Colonic mucosa (tissue), 4 donors: ENCODE measurements at regions not wholly inside any gene's neighbourhood (a gene's known extent, or its start where the extent isn't known, plus 50 kb on each side); places are given as distances from the start of the nearest gene placed in this dataset.

ENCODE experiments used
- DNase-seq: peaks from one replicate; pipeline ENCODE4 v3.0.0-alpha.2; 2020
- H3K27ac ChIP-seq: fragments of 200-600 bp; one replicate; pipeline ENCODE4 v1.8.0; 2021
- H3K27me3 ChIP-seq: fragments of 200-600 bp; one replicate; pipeline ENCODE4 v1.8.0; 2021
- H3K36me3 ChIP-seq: fragments of 200-600 bp; one replicate; pipeline ENCODE4 v1.8.0; 2021
- H3K4me1 ChIP-seq: fragments of 200-600 bp; one replicate; pipeline ENCODE4 v1.8.0; 2021; ENCODE audit warnings: mild to moderate bottlenecking
- H3K4me3 ChIP-seq: fragments of 200-600 bp; one replicate; pipeline ENCODE4 v1.8.0; 2021
- H3K9ac ChIP-seq, 2 donors: one replicate each; pipeline ENCODE4 v1.7.0; 2013; ENCODE audit warnings: control low read depth in 2 of 2, low read depth in 2 of 2, low read length in 2 of 2
- H3K9me3 ChIP-seq: fragments of 200-600 bp; one replicate; pipeline ENCODE4 v1.8.0; 2021
- intact Hi-C: fragments of 100-400 bp; cut with DNase I; formaldehyde crosslinking; loops from one replicate; pipeline ENCODE4 v1.14.1; 2022
- TF ChIP-seq, protein P1 (sequence below): fragments of 200-600 bp; IDR thresholded peaks from one replicate; pipeline ENCODE4 v1.8.0; 2022; ENCODE audit warnings: antibody characterized with exemption, mild to moderate bottlenecking
- donor health status: healthy.
- donor health status: DM: no; HTN: no; CAD: no.
- donor health status: DM: no; HTN: no; CAD: no.

DNA sequence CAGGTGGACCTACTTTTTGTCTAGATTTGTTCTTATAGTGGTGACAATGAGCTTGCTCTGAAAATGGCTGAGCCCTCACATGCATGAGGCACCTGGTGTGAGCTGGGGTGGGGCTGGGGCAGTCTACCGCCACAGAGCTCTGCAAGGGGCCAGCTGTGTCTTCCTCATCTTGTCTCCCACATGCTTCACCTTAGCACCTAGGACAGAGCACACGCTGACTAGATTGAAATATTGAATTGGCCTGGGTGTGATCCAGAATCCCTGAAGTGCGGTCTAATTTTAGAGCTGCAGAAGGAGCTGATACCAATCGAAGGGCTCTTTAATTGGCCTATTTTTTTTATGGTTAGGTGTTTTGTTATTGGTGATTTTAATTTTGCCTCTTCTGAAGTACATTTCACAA lies 126.1 kb upstream of the NFIB start:
- Histone ChIP-seq H3K27me3 (no peaks in the 10 kb centered on the region), H3K9me3 (no peaks in the 10 kb centered on the region), H3K36me3 (no peaks in the 10 kb centered on the region), H3K9ac (no peak overlapping the region), H3K4me1 (no peaks in the 10 kb centered on the region), H3K4me3 (no peak overlapping the region), H3K27ac (no peak overlapping the region)
- intact Hi-C loops, result no loop called here
- TF ChIP-seq, protein P1, sequence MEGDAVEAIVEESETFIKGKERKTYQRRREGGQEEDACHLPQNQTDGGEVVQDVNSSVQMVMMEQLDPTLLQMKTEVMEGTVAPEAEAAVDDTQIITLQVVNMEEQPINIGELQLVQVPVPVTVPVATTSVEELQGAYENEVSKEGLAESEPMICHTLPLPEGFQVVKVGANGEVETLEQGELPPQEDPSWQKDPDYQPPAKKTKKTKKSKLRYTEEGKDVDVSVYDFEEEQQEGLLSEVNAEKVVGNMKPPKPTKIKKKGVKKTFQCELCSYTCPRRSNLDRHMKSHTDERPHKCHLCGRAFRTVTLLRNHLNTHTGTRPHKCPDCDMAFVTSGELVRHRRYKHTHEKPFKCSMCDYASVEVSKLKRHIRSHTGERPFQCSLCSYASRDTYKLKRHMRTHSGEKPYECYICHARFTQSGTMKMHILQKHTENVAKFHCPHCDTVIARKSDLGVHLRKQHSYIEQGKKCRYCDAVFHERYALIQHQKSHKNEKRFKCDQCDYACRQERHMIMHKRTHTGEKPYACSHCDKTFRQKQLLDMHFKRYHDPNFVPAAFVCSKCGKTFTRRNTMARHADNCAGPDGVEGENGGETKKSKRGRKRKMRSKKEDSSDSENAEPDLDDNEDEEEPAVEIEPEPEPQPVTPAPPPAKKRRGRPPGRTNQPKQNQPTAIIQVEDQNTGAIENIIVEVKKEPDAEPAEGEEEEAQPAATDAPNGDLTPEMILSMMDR, result no peak
- DNase-seq, result no peak

DNA sequence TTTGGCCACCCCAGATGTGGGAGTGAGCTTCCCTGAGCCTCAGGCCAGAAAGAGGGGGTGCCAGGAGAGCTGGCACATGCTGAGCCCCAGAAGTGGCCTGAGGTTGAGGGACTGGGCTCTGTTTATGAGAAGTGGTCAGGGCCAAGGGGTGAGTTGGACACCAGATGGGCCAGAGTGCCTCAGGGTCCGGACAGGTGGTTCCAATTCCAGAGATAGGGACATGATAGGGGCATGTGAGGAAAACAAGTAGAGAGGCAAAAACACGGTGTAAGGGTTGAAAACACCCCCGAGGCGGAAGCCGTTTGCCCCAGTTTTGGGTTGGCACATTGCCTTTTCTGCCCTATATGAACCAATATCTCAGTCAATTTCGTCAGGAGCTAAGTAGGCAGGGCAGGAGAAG lies 125.6 kb upstream of the NFIB start:
- Histone ChIP-seq H3K9ac (no peak overlapping the region), H3K36me3 (no peaks in the 10 kb centered on the region), H3K4me3 (no peak overlapping the region), H3K9me3 (no peaks in the 10 kb centered on the region), H3K27me3 (no peaks in the 10 kb centered on the region), H3K27ac (no peak overlapping the region), H3K4me1 (no peaks in the 10 kb centered on the region)
- DNase-seq, result no peak
- intact Hi-C loops, result no loop called here
- TF ChIP-seq, protein P1, result no peak

- Histone ChIP-seq H3K36me3 (no peaks in the 10 kb centered on the region), H3K4me1 (no peaks in the 10 kb centered on the region), H3K27ac (no peak overlapping the region), H3K4me3 (no peak overlapping the region), H3K9ac (no peak overlapping the region), H3K27me3 (no peaks in the 10 kb centered on the region), H3K9me3 (no peaks in the 10 kb centered on the region)
- no peak for DNase-seq
- TF ChIP-seq, protein P1, result no peak
- intact Hi-C loops, result no loop called here
Observed at GRCh38 chr9:14438232-14439021, 124.5 kb upstream of the NFIB start.

DNA sequence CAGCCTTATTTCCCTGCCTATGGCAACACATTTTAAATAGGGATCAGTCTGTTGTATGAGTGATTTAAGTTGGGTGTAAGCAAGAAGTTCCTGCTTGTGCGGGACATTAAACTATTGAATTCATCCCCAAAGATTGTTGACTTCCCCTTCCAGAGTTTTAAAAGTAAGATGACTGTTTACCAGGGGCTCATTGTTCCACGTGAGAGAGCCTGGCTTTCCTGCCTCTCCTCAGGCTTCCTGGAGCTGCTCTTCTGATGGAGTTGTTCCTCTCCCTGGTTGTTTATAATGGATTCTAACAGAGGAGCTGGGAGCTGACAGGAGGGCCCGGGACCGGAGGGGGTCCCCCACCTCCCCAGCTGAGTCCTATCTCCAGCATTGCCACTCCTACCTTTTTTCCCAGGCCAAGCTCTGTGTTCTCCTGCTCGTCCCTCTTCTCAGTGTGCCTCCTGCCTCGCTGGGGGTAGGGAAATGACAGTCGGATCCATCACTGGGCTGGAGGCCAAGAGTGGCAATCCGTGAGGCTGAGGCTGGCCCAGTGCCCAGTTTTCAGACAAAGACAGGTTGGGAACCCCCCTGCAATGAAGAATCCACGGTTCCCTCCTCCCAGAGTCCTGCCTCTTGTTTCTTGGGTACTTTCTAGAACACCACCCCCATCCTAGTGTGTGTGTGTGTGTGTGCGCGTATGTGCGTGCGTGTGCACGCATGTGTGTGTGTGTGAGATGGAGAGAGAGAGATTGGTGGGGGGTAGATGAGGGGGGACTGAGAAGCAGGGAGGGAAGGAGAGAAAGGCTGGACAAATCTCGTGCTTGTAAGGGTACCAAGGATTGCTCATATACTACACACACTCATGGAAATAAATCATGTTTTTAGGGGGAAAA lies 123.7 kb upstream of the NFIB start:
- Histone ChIP-seq H3K36me3 (no peaks in the 10 kb centered on the region), H3K27me3 (no peaks in the 10 kb centered on the region), H3K4me1 (no peaks in the 10 kb centered on the region), H3K4me3 (no peak overlapping the region), H3K9me3 (no peaks in the 10 kb centered on the region), H3K27ac (no peak overlapping the region), H3K9ac (no peak overlapping the region)
- DNase-seq, result no peak
- TF ChIP-seq, protein P1, result no peak
- intact Hi-C loops, result no loop called here

DNA sequence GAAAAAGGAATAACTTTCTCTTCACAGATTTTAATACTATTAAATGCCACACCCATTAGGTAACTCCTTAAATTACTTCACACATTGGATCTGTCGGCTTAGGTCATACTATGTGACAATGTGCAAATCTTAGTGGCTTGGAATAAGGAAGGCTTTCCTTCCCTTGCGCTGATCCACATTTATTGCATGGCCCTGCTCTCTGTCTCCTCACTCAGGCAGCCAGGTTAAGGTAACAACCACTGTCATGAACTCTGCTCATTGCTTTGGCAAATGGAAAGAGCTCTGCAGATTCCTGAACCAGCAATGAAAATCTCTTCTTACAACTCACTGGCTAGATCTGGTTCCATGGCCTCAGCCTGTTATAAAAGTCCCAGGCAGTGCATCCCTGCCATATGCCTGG lies 121.9 kb upstream of the NFIB start:
- no peaks in the 10 kb centered on the region for H3K4me1 ChIP-seq
- intact Hi-C loops, result no loop called here
- DNase-seq, result no peak
- no peak overlapping the region for H3K9ac ChIP-seq
- no peaks in the 10 kb centered on the region for H3K9me3 ChIP-seq
- no peaks in the 10 kb centered on the region for H3K27me3 ChIP-seq
- TF ChIP-seq, protein P1, result no peak
- no peak overlapping the region for H3K4me3 ChIP-seq
- H3K27ac ChIP-seq, result no peak overlapping the region
- no peaks in the 10 kb centered on the region for H3K36me3 ChIP-seq
